ENCODE measurements at regions not wholly inside any gene's neighbourhood (a gene's known extent, or its start where the extent isn't known, plus 50 kb on each side); places are given as distances from the start of the nearest gene placed in this dataset.

GRCh38 chr4:128538111-128538882, 250.7 kb upstream of the PGRMC2 start:
- TF ChIP-seq CTCF (IDR thresholded peaks at IDR 0.05) (no peak), EZH2 (IDR thresholded peaks at IDR 0.05; ENCODE audit: borderline replicate concordance, insufficient read depth, low read depth, low read length, poor library complexity, severe bottlenecking) (no peak)
